Activated CD8-positive, alpha-beta memory T cell treated with anti-CD3 and anti-CD28 coated beads for 36 hours (primary cell): ENCODE measurements at regions not wholly inside any gene's neighbourhood (a gene's known extent, or its start where the extent isn't known, plus 50 kb on each side); places are given as distances from the start of the nearest gene placed in this dataset.

Experiments
- CTCF ChIA-PET: fragments of 350-600 bp; sonication (Branson Sonifier 250); formaldehyde crosslinking; loops from one replicate; lab custom pipeline; 2021; ENCODE audit warnings: antibody characterized with exemption; lab: Charles Lee
- POLR2A ChIA-PET: fragments of 350-600 bp; sonication (Branson Sonifier 250); formaldehyde crosslinking; loops from one replicate; lab custom pipeline; 2021; ENCODE audit warnings: antibody characterized with exemption; lab: Charles Lee

DNA sequence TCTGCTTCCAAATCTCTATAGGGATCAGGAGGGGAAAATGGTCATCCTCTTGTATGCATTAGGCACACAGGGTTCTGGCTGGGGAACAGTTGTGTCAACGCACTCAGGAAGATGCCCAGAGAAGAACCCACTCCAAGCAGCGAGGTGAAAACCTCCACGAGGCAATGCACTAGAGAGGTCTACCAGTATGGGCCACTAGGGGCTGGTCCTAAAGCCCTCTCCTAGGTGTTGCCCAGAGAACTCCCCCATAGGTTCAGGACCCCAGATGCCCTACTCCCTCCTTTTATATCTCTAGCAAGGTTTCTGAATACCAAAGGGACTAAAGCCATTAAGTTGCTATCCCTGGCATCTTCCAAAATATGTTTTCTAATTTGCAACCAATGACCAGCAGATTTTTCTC lies 142.7 kb upstream of the NLGN4X start:
- ChIA-PET POLR2A (no interaction called here), CTCF (no interaction called here)

DNA sequence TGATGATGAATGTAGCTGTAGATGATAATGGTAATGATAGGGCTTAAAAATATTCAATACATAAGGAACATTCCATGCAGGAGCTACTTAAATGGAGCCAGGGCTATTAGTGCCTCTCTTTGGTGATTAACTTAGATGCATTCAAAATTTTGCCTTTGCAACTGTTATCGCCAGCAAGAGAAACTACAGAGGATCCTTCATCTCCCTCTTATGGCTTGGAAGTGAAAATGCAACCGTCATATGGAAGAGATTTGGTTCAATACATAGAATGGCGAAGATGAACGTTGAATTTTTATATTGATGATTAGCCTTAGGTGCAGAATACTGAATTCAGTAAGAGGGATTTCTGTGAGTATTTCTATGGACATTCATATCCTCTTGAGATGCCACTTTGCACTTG lies 134.5 kb upstream of the NLGN4X start:
- CTCF ChIA-PET: no interaction called here

DNA sequence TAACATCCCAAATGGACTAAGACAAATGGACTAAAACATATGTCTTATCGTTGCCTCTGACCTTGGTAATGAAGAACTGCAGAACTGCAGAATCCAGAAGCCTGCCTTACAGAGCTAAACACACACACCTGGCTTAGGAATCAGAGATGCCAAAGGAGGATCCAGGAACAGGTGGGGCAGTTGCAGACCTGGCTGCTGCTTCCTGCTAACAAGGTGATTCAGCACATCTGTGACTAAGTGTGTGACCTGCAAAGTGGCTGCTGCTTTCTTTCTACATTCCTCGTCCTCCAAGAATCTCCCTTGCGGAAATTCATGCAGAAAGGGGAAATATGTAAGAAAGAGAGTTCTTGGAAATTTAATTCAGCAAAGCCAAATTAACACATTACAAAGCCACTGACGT lies 96.8 kb upstream of the NLGN4X start:
- ChIA-PET POLR2A (no interaction called here), CTCF (no interaction called here)

More for the DNA sequence above, 134.5 kb upstream of the NLGN4X start:
- POLR2A ChIA-PET: no interaction called here

DNA sequence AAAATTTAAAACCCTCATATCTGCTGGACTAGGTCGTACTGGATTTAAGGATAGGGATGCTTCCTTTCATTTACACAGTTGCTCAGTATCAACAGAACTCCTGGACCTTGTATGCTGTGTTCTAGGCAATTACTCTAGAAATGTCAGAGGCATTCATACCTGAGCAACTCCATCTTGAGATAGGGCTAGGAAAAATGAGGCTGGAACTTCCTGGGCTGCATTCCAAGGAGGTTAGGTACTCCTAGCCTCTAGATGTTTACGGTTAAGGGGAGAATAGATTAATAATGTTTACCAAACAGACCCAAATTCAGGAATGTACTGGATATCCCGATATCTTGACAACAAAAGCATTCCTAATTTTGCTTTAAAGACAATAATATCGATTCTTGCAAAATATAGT lies 84.7 kb upstream of the NLGN4X start:
- CTCF ChIA-PET: no interaction called here
- POLR2A ChIA-PET: no interaction called here

DNA sequence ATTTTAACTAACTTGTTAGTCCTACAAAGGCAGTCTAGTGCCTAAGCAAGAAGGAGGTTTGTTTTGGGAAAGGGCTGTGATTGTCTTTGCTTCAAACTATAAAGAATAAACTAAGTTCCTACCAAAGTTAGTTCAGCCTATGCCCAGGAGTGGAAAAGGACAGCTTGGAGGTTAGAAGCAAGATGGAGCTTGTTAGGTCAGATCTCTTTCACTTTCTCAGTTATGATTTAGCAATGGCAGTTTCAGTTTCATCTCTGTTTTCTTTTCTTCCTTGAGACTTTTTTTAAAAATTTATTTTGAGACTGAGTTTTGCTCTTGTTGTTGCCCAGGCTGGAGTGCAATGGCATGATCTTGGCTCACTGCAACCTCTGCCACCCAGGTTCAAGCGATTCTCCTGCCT lies 82.9 kb upstream of the NLGN4X start:
- ChIA-PET CTCF (no interaction called here), POLR2A (no interaction called here)

DNA sequence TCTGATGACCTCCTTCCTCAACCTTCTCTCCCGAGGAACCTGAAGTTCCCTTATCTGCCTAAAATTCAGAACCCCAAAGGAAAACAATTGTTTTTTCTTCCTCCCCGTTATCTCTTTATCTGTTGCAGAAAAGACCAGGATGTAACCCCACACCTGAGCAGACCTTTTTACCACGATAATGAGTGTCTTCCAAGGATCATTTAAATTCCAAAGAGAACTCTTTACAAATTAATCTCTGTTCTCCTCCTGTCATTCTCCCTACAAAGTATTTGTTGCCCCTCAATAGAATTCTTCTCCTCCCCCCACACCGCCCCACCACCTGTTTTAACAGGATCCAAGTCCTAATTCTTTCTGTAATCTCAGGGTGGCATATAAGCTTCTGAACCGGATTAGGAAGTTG lies 78.5 kb upstream of the NLGN4X start:
- ChIA-PET POLR2A (no interaction called here), CTCF (no interaction called here)

DNA sequence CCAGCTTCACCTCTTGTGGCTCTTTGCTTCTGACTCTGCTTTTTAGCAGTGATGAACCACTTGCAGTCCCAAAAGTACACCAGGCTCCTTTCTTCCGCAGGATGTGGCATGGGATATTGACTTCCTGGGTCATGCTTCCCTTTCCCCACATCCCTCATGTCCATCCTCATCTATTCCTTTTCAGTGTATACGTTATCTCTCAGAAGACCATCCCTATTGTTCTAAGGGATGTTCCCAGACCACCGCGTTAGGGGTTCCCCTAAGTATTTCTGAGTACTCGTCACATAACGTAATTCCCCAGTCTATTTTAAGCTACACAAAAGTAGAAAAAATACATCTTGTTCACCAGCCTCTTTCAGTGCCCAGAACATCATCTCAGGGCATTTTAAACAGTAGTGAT lies 71.1 kb upstream of the NLGN4X start:
- ChIA-PET POLR2A (no interaction called here), CTCF (no interaction called here)

DNA sequence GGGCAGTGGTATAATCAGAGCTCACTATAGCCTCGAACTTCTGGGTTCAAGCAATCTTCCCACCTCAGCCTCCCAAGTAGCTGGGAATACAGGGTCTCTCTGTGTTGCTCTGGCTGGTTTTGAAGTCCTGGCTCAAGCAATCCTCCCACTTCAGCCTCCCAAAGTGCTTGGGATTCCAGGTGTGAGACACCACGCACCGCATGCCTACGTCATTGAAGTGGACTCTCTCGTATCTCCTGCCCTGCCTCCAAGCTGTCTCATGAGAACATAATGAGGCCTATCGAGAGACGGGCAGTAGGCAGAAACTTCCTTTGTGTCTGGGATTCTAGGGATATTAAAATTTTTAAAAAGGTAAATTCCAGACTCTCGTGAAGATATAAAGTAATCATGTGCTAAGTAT lies 65.0 kb upstream of the NLGN4X start:
- CTCF ChIA-PET: no interaction called here
- POLR2A ChIA-PET: no interaction called here

DNA sequence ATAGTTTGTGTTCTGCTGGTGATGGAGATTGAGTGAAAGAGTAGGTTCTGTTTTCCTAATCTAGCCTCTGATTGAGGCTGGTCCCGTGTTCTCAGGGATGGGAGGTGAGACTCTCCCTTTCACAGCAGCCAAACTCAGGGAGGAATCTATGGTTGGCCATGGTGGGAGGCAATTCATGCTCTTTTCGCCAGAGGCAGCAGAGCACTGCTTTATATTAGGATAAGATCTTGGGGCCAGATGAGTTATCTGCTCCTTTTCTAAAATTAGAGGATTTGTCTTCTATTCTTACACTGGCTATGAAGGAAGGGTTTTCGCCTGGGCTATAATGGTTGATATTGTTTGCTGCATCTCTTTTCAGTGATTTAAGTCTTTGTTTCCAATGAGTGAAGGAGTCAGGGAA lies 63.9 kb upstream of the NLGN4X start:
- CTCF ChIA-PET: no interaction called here
- POLR2A ChIA-PET: no interaction called here

DNA sequence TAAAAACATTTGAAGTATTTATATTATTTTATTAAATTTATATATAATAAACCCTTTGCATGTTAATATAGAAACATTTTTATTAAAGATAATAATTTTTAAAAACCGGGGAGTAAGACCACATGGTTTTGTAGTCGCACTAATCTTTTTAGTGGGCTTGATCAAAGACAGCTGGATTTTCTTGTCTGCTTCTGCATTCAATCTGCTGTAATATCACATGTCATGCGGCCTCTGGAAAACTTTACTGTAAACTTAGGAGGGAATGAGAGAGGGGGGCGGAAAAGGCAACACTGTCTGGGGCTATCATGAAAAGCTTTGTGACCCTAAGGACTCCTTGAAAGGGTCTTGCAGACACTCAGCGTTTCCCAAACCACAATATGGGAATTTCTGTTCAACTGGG lies 62.8 kb upstream of the NLGN4X start:
- POLR2A ChIA-PET: no interaction called here
- CTCF ChIA-PET: no interaction called here

DNA sequence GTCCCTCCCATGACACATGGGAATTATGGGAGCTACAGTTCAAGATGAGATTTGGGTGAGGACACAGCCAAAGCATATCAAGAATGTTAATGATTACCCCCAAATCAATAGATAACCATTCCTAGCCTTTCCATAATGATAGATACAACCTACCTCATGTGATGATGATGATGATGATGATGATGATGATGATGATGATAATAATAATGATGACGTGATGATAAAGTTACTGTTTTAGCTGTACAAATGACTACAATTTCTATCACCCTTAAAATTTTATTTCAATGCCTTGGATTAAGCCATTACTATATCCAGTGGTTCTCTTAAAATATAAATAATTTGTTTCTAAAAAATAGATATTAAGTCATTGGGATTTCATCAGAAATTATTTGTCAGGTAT lies 55.2 kb upstream of the NLGN4X start:
- CTCF ChIA-PET: no interaction called here

DNA sequence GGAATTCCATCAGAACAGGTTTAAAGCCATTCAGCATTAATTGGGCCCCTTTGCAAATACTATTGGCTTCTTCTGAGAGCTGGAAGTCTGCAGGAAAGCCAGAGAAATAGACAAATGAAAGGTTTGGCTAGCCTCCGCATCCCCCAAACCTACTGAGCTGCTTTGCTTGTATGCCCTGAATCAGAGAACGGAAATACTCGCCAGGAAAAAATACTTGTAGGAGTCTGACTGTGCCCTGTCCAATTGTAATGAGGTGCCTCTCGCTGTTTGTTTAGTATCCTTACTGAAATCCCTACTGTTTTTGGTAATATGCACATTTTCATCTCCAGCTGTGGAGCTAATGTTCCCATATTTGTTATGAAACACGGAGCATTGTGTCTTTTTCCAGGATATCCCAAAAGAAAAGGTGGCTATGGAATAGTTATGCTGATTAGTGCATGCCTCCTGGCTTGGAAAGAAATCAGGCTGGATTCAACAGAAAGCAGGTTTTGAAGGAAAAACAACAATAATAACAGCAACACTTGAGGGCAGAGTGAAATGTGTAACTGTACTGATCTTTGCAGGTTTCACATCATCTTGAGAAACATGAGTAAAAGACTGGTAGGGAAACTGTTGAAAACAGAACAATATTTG lies 50.7 kb upstream of the NLGN4X start:
- CTCF ChIA-PET: no interaction called here
- POLR2A ChIA-PET: no interaction called here

More for the DNA sequence above, 55.2 kb upstream of the NLGN4X start:
- POLR2A ChIA-PET: no interaction called here
